GM23248 (cell line): ENCODE measurements at regions not wholly inside any gene's neighbourhood (a gene's known extent, or its start where the extent isn't known, plus 50 kb on each side); places are given as distances from the start of the nearest gene placed in this dataset.
A peak's percentile ranks its signal among the peaks of the same experiment; 100 is the strongest.

Experiments used
- DNase-seq: peaks from one replicate; pipeline ENCODE4 v3.0.0-alpha.2; 2015
- H2AFZ ChIP-seq: fragments of 200-600 bp; sonication (generic); 2 replicates; pipeline ENCODE4 v1.6.1; 2016; ENCODE audit warnings: antibody characterized with exemption
- H3F3A ChIP-seq: fragments of 200-600 bp; sonication (generic); 2 replicates; pipeline ENCODE4 v1.6.1; 2016; ENCODE audit warnings: mild to moderate bottlenecking, antibody characterized with exemption, mixed run types; ENCODE audit not compliant: insufficient read depth
- H3K27ac ChIP-seq: fragments of 200-600 bp; sonication (generic); 2 replicates; pipeline ENCODE4 v1.5.1; 2016; ENCODE audit warnings: mild to moderate bottlenecking
- H3K27me3 ChIP-seq: fragments of 200-600 bp; sonication (generic); replicated peaks from 2 replicates; pipeline ENCODE4 v1.6.1; 2016; ENCODE audit warnings: mild to moderate bottlenecking; ENCODE audit not compliant: insufficient read depth
- H3K36me3 ChIP-seq: fragments of 200-600 bp; sonication (generic); 2 replicates; pipeline ENCODE4 v1.6.1; 2016; ENCODE audit warnings: low read depth, mild to moderate bottlenecking
- H3K4me1 ChIP-seq: fragments of 200-600 bp; sonication (generic); 2 replicates; pipeline ENCODE4 v1.6.1; 2016; ENCODE audit warnings: mild to moderate bottlenecking; ENCODE audit not compliant: insufficient read depth
- H3K4me2 ChIP-seq: fragments of 200-600 bp; sonication (generic); one replicate; pipeline ENCODE4 v1.6.1; 2016; ENCODE audit warnings: mild to moderate bottlenecking; ENCODE audit not compliant: unreplicated experiment
- H3K4me3 ChIP-seq: fragments of 200-600 bp; sonication (generic); 2 replicates; pipeline ENCODE4 v1.5.1; 2016; ENCODE audit warnings: mild to moderate bottlenecking
- H3K79me2 ChIP-seq: fragments of 200-600 bp; sonication (generic); 2 replicates; pipeline ENCODE4 v1.6.1; 2016; ENCODE audit warnings: mild to moderate bottlenecking; ENCODE audit not compliant: insufficient read depth
- H3K9ac ChIP-seq: fragments of 200-600 bp; sonication (generic); 2 replicates; pipeline ENCODE4 v1.6.1; 2016; ENCODE audit warnings: mild to moderate bottlenecking
- H3K9me2 ChIP-seq: fragments of 200-600 bp; sonication (generic); 2 replicates; pipeline ENCODE4 v1.6.1; 2016; ENCODE audit warnings: mixed run types, mild to moderate bottlenecking, moderate library complexity; ENCODE audit not compliant: insufficient read depth
- H3K9me3 ChIP-seq: fragments of 200-600 bp; sonication (generic); one replicate; pipeline ENCODE4 v1.6.1; 2017; ENCODE audit warnings: low read depth
- H4K20me1 ChIP-seq: fragments of 200-600 bp; sonication (generic); 2 replicates; pipeline ENCODE4 v1.6.0; 2016; ENCODE audit not compliant: insufficient read depth
- EZH2 ChIP-seq: fragments of 200-600 bp; sonication (generic); IDR thresholded peaks from 2 replicates; pipeline ENCODE4 v1.6.1; 2018; ENCODE audit warnings: antibody characterized with exemption, mild to moderate bottlenecking; ENCODE audit not compliant: insufficient read depth, poor library complexity, severe bottlenecking
- EZH2phosphoT487 ChIP-seq: fragments of 200-600 bp; sonication (generic); IDR thresholded peaks from 2 replicates; pipeline ENCODE4 v1.6.1; 2018; ENCODE audit warnings: antibody characterized with exemption, moderate library complexity, mild to moderate bottlenecking, low read depth; ENCODE audit not compliant: insufficient read depth
- WGBS, 2 experiments: methylation state at CpG; one replicate each; pipeline ENCODE4 v1.1.6; 2015 to 2017; ENCODE audit warnings: low lambda C conversion rate in 2 of 2, low coverage in 1 of 2; ENCODE audit errors: missing lambda C conversion rate in 2 of 2; 5-methylcytosine and 5-hydroxymethylcytosine counted together
- in situ Hi-C: fragments of 300-500 bp; cut with MboI; formaldehyde crosslinking; loops from 2 replicates; pipeline ENCODE4 v1.15.0; 2020

DNA sequence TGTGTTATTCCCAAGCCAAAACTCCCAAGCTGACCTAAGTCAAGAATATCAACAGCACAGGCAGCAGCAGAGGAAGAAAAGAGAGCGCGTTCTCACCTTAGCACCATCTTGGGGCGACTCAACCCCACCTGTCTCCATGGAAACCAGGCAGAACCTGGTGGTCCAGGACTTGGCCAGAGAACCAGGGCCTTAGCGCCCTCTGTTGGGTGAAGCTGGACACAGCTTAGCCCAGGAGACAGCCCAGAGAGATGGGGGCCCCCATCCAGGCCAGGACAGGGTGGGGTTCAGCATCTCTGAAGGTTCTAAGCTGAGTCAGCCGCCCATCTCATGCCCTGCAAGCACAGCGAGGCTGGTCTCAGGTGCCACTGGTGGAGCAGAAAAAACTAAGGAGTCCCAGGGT lies 60.1 kb upstream of the TMEM132E start:
- Histone ChIP-seq H3K9me2 (no peaks in the 10 kb centered on the region), H3K4me2 (no peak overlapping the region), H3F3A (no peaks in the 10 kb centered on the region), H3K4me3 (no peak overlapping the region), H3K4me1 (no peaks in the 10 kb centered on the region), H3K9ac (no peak overlapping the region), H4K20me1 (no peaks in the 10 kb centered on the region), H3K9me3 (no peaks in the 10 kb centered on the region), H3K79me2 (no peaks in the 10 kb centered on the region), H3K27ac (no peak overlapping the region), H2AFZ (no peak overlapping the region), H3K27me3 (0 out of 2 replicates have a peak, but pooled peaks cover 19% of the 10 kb centered on the region), H3K36me3 (no peaks in the 10 kb centered on the region)
- TF ChIP-seq EZH2phosphoT487 (no peak), EZH2 (no peak)
- in situ Hi-C loops = no loop called here
- peak; percentile 2 for DNase-seq
- 7 to 8% methylated on average over 6 of the region's 6 CpGs for WGBS, 2 experiments

DNA sequence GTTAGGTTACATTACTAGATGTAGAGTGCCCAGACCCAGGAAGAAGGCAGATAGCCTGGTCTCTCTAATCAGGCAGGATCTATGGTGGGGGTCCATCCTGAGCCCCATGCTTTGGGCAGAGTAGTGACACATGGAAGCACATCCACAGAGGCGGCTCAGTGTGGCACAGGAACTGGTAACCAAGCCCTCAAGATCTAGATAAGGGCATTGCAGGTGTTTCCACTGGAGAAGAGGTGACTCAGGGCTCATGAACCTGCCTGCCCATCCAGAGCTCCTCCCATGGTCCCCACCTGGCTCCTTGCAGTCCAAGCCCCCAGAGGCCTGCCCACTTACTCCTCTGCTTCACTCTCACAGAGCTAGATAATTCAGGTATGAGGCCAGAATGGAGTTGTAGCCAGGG lies 62.0 kb upstream of the TMEM132E start:
- in situ Hi-C loops = no loop called here
- TF ChIP-seq EZH2 = no peak
- no peak for TF ChIP-seq EZH2phosphoT487
- 18 to 46% methylated on average over 1 of the region's 1 CpG for WGBS, 2 experiments

DNA sequence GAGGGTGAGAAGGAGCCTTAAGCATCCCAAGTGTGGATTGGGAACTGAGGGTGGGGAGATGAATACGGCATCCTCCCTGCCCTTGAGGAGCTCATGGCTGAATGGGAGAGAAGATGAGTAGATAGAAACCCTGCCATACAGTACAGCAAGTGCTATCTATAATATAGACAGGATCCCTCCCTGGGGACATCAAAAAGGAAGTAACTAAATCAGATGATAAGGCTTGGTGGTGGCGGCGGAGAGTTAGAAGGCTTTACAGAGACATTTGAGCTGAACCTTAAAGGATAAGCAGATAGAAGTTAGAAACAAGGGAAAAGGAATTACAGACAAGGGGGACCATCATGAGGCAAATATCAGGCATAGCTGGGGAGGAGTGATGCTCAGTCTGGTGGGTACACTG lies 67.5 kb upstream of the TMEM132E start:
- 61 to 74% methylated on average over 3 of the region's 3 CpGs for WGBS, 2 experiments
- Histone ChIP-seq H3K27me3 (0 out of 2 replicates have a peak, but pooled peaks cover 18% of the 10 kb centered on the region), H3K4me3 (no peak overlapping the region), H2AFZ (no peak overlapping the region), H3F3A (no peaks in the 10 kb centered on the region), H3K4me2 (no peak overlapping the region), H3K4me1 (no peaks in the 10 kb centered on the region), H3K27ac (no peak overlapping the region), H3K9me3 (no peaks in the 10 kb centered on the region), H3K9ac (no peak overlapping the region), H3K36me3 (no peaks in the 10 kb centered on the region), H4K20me1 (no peaks in the 10 kb centered on the region), H3K9me2 (no peaks in the 10 kb centered on the region), H3K79me2 (no peaks in the 10 kb centered on the region)
- in situ Hi-C loops = no loop called here
- TF ChIP-seq EZH2 (no peak), EZH2phosphoT487 (no peak)
- no peak for DNase-seq

More for the DNA sequence above, 62.0 kb upstream of the TMEM132E start:
- no peak overlapping the region for H3K27ac ChIP-seq
- no peaks in the 10 kb centered on the region for H3K4me1 ChIP-seq
- DNase-seq = no peak
- no peak overlapping the region for H3K9ac ChIP-seq
- H3K9me3 ChIP-seq = no peaks in the 10 kb centered on the region
- no peaks in the 10 kb centered on the region for H3K36me3 ChIP-seq
- no peaks in the 10 kb centered on the region for H3K9me2 ChIP-seq
- H3K4me3 ChIP-seq = no peak overlapping the region
- H3F3A ChIP-seq = no peaks in the 10 kb centered on the region
- no peak overlapping the region for H2AFZ ChIP-seq
- no peaks in the 10 kb centered on the region for H3K79me2 ChIP-seq
- H4K20me1 ChIP-seq = no peaks in the 10 kb centered on the region
- 0 out of 2 replicates have a peak, but pooled peaks cover 18% of the 10 kb centered on the region for H3K27me3 ChIP-seq
- H3K4me2 ChIP-seq = no peak overlapping the region

DNA sequence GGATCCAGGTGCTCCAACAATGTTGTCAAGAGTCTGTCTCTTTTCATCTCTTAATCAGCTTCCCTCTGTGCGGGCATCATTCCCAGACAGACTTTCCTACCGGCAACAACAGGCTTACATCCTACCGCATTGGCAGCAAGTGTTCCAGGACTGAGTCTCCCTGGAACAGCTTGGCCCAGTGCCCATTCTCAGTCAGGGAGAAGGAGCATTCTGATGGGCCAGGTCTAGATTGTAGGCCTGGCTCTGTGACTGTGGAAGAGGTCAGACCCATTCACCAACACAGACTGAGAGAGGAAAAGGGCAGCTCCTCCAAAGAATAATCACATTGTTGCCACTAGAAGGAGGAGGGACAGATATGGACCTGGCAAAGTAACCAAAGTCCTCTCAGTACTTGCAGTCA lies 68.1 kb upstream of the TMEM132E start:
- no peak for DNase-seq
- Histone ChIP-seq H3K79me2 (no peaks in the 10 kb centered on the region), H3K9me2 (no peaks in the 10 kb centered on the region), H3F3A (no peaks in the 10 kb centered on the region), H2AFZ (no peak overlapping the region), H3K36me3 (no peaks in the 10 kb centered on the region), H3K27me3 (0 out of 2 replicates have a peak, but pooled peaks cover 15% of the 10 kb centered on the region), H3K4me2 (no peak overlapping the region), H3K27ac (no peak overlapping the region), H3K9me3 (no peaks in the 10 kb centered on the region), H3K4me1 (no peaks in the 10 kb centered on the region), H4K20me1 (no peaks in the 10 kb centered on the region), H3K4me3 (no peak overlapping the region), H3K9ac (no peak overlapping the region)
- TF ChIP-seq EZH2phosphoT487 (no peak), EZH2 (no peak)
- in situ Hi-C loops = no loop called here
- 15 to 18% methylated on average over 3 of the region's 3 CpGs for WGBS, 2 experiments
